ENCODE measurements at regions not wholly inside any gene's neighbourhood (a gene's known extent, or its start where the extent isn't known, plus 50 kb on each side); places are given as distances from the start of the nearest gene placed in this dataset.
"Not testable (repeated sequence)": the region's sequence is repeated elsewhere in the genome, so short reads cannot be mapped to it uniquely, and the experiment has no call there.

GRCh38 chr2:138247302-138247701 is 254.3 kb upstream of the SPOPL start:
- H3K9me3 ChIP-seq (ENCODE audit: control insufficient read depth, low read length): no peaks in the 10 kb centered on the region
- H3K4me1 ChIP-seq (ENCODE audit: control insufficient read depth, insufficient read depth, low read length): peaks cover 32% of the 10 kb centered on the region
- no peak for DNase-seq (ENCODE audit: low read depth)
- H3K4me3 ChIP-seq (ENCODE audit: low read length): no peak overlapping the region
- H3K9ac ChIP-seq (ENCODE audit: low read length): no peak overlapping the region
- no peaks in the 10 kb centered on the region for H3K27me3 ChIP-seq (replicated peaks; ENCODE audit: control insufficient read depth, insufficient read depth, low read length)
- H3K36me3 ChIP-seq (ENCODE audit: control insufficient read depth, insufficient read depth, low read length, severe bottlenecking): no peaks in the 10 kb centered on the region

GRCh38 chr2:138249207-138249606 is 252.4 kb upstream of the SPOPL start:
- Histone ChIP-seq H3K36me3 (ENCODE audit: control insufficient read depth, insufficient read depth, low read length, severe bottlenecking) (no peaks in the 10 kb centered on the region), H3K4me3 (ENCODE audit: low read length) (no peak overlapping the region), H3K27me3 (replicated peaks; ENCODE audit: control insufficient read depth, insufficient read depth, low read length) (no peaks in the 10 kb centered on the region), H3K4me1 (ENCODE audit: control insufficient read depth, insufficient read depth, low read length) (peaks cover 17% of the 10 kb centered on the region), H3K9me3 (ENCODE audit: control insufficient read depth, low read length) (no peaks in the 10 kb centered on the region), H3K9ac (ENCODE audit: low read length) (no peak overlapping the region)
- DNase-seq (ENCODE audit: low read depth): no peak

- not testable (repeated sequence) for H3K4me1 ChIP-seq (ENCODE audit: control insufficient read depth, insufficient read depth, low read length); H3K4me3 ChIP-seq (ENCODE audit: low read length); DNase-seq (ENCODE audit: low read depth); H3K27me3 ChIP-seq (replicated peaks; ENCODE audit: control insufficient read depth, insufficient read depth, low read length); H3K9ac ChIP-seq (ENCODE audit: low read length); H3K9me3 ChIP-seq (ENCODE audit: control insufficient read depth, low read length); H3K36me3 ChIP-seq (ENCODE audit: control insufficient read depth, insufficient read depth, low read length, severe bottlenecking)
Measured at GRCh38 chr2:138250843-138251320, 250.7 kb upstream of the SPOPL start.

GRCh38 chr2:138252587-138252986 is 249.0 kb upstream of the SPOPL start:
- Histone ChIP-seq H3K27me3 (replicated peaks; ENCODE audit: control insufficient read depth, insufficient read depth, low read length) (no peaks in the 10 kb centered on the region), H3K4me3 (ENCODE audit: low read length) (no peak overlapping the region), H3K36me3 (ENCODE audit: control insufficient read depth, insufficient read depth, low read length, severe bottlenecking) (no peaks in the 10 kb centered on the region), H3K9ac (ENCODE audit: low read length) (no peak overlapping the region), H3K9me3 (ENCODE audit: control insufficient read depth, low read length) (no peaks in the 10 kb centered on the region), H3K4me1 (ENCODE audit: control insufficient read depth, insufficient read depth, low read length) (no peaks in the 10 kb centered on the region)
- DNase-seq (ENCODE audit: low read depth): no peak

GRCh38 chr2:138255670-138256069 is 245.9 kb upstream of the SPOPL start:
- no peak overlapping the region for H3K4me3 ChIP-seq (ENCODE audit: low read length)
- H3K27me3 ChIP-seq (replicated peaks; ENCODE audit: control insufficient read depth, insufficient read depth, low read length): no peaks in the 10 kb centered on the region
- no peak overlapping the region for H3K9ac ChIP-seq (ENCODE audit: low read length)
- no peak for DNase-seq (ENCODE audit: low read depth)
- no peaks in the 10 kb centered on the region for H3K9me3 ChIP-seq (ENCODE audit: control insufficient read depth, low read length)
- no peaks in the 10 kb centered on the region for H3K36me3 ChIP-seq (ENCODE audit: control insufficient read depth, insufficient read depth, low read length, severe bottlenecking)
- H3K4me1 ChIP-seq (ENCODE audit: control insufficient read depth, insufficient read depth, low read length): no peaks in the 10 kb centered on the region

GRCh38 chr2:138267161-138267901 is 234.2 kb upstream of the SPOPL start:
- no peaks in the 10 kb centered on the region for H3K36me3 ChIP-seq (ENCODE audit: control insufficient read depth, insufficient read depth, low read length, severe bottlenecking)
- peaks cover 8% of the 10 kb centered on the region for H3K9me3 ChIP-seq (ENCODE audit: control insufficient read depth, low read length)
- no peaks in the 10 kb centered on the region for H3K27me3 ChIP-seq (replicated peaks; ENCODE audit: control insufficient read depth, insufficient read depth, low read length)
- DNase-seq (ENCODE audit: low read depth): peak; percentile 74
- H3K4me1 ChIP-seq (ENCODE audit: control insufficient read depth, insufficient read depth, low read length): peaks cover 48% of the 10 kb centered on the region
- H3K4me3 ChIP-seq (ENCODE audit: low read length): peak overlapping the region; percentile 16
- H3K9ac ChIP-seq (ENCODE audit: low read length): peak overlapping the region; percentile 88

- peak overlapping the region; percentile 88 for H3K9ac ChIP-seq (ENCODE audit: low read length)
- H3K36me3 ChIP-seq (ENCODE audit: control insufficient read depth, insufficient read depth, low read length, severe bottlenecking): no peaks in the 10 kb centered on the region
- no peaks in the 10 kb centered on the region for H3K27me3 ChIP-seq (replicated peaks; ENCODE audit: control insufficient read depth, insufficient read depth, low read length)
- H3K4me3 ChIP-seq (ENCODE audit: low read length): peak overlapping the region; percentile 16
- peaks cover 2% of the 10 kb centered on the region for H3K9me3 ChIP-seq (ENCODE audit: control insufficient read depth, low read length)
- DNase-seq (ENCODE audit: low read depth): no peak
- H3K4me1 ChIP-seq (ENCODE audit: control insufficient read depth, insufficient read depth, low read length): peaks cover 52% of the 10 kb centered on the region
Measured at GRCh38 chr2:138267902-138268254, 233.7 kb upstream of the SPOPL start.

GRCh38 chr2:138269765-138270164 is 231.8 kb upstream of the SPOPL start:
- H3K9ac ChIP-seq (ENCODE audit: low read length): peak overlapping the region; percentile 88
- peak overlapping the region; percentile 27 for H3K4me3 ChIP-seq (ENCODE audit: low read length)
- peaks cover 63% of the 10 kb centered on the region for H3K4me1 ChIP-seq (ENCODE audit: control insufficient read depth, insufficient read depth, low read length)

GRCh38 chr2:138271467-138271866 is 230.1 kb upstream of the SPOPL start:
- Histone ChIP-seq H3K27me3 (replicated peaks; ENCODE audit: control insufficient read depth, insufficient read depth, low read length) (no peaks in the 10 kb centered on the region), H3K4me3 (ENCODE audit: low read length) (no peak overlapping the region), H3K4me1 (ENCODE audit: control insufficient read depth, insufficient read depth, low read length) (peaks cover 70% of the 10 kb centered on the region), H3K9me3 (ENCODE audit: control insufficient read depth, low read length) (peaks cover 5% of the 10 kb centered on the region), H3K36me3 (ENCODE audit: control insufficient read depth, insufficient read depth, low read length, severe bottlenecking) (no peaks in the 10 kb centered on the region), H3K9ac (ENCODE audit: low read length) (no peak overlapping the region)
- no peak for DNase-seq (ENCODE audit: low read depth)

More at GRCh38 chr2:138269765-138270164, 231.8 kb upstream of the SPOPL start:
- Histone ChIP-seq H3K9me3 (ENCODE audit: control insufficient read depth, low read length) (peaks cover 5% of the 10 kb centered on the region), H3K27me3 (replicated peaks; ENCODE audit: control insufficient read depth, insufficient read depth, low read length) (no peaks in the 10 kb centered on the region), H3K36me3 (ENCODE audit: control insufficient read depth, insufficient read depth, low read length, severe bottlenecking) (no peaks in the 10 kb centered on the region)
- no peak for DNase-seq (ENCODE audit: low read depth)

- Histone ChIP-seq H3K36me3 (ENCODE audit: control insufficient read depth, insufficient read depth, low read length, severe bottlenecking) (no peaks in the 10 kb centered on the region), H3K9me3 (ENCODE audit: control insufficient read depth, low read length) (peaks cover 5% of the 10 kb centered on the region), H3K4me3 (ENCODE audit: low read length) (no peak overlapping the region), H3K9ac (ENCODE audit: low read length) (no peak overlapping the region), H3K27me3 (replicated peaks; ENCODE audit: control insufficient read depth, insufficient read depth, low read length) (no peaks in the 10 kb centered on the region), H3K4me1 (ENCODE audit: control insufficient read depth, insufficient read depth, low read length) (peaks cover 63% of the 10 kb centered on the region)
- no peak for DNase-seq (ENCODE audit: low read depth)
Measured at GRCh38 chr2:138272524-138273195, 228.9 kb upstream of the SPOPL start.

- H3K9ac ChIP-seq (ENCODE audit: low read length); DNase-seq (ENCODE audit: low read depth); H3K27me3 ChIP-seq (replicated peaks; ENCODE audit: control insufficient read depth, insufficient read depth, low read length); H3K9me3 ChIP-seq (ENCODE audit: control insufficient read depth, low read length); H3K4me3 ChIP-seq (ENCODE audit: low read length); H3K36me3 ChIP-seq (ENCODE audit: control insufficient read depth, insufficient read depth, low read length, severe bottlenecking): not testable (repeated sequence)
- H3K4me1 ChIP-seq (ENCODE audit: control insufficient read depth, insufficient read depth, low read length): peaks cover 57% of the 10 kb centered on the region
Measured at GRCh38 chr2:138273280-138273679, 228.3 kb upstream of the SPOPL start.

All from adipocyte (in vitro differentiated cells).